HEK293 (cell line): ENCODE measurements at regions not wholly inside any gene's neighbourhood (a gene's known extent, or its start where the extent isn't known, plus 50 kb on each side); places are given as distances from the start of the nearest gene placed in this dataset.

ENCODE experiments used
- CTCF ChIA-PET: fragments of 350-600 bp; formaldehyde crosslinking; extraction: SDS; loops from one replicate; lab custom pipeline; 2021; ENCODE audit warnings: antibody characterized with exemption; lab: Yijun Ruan, JAX
- POLR2A ChIA-PET: fragments of 300-600 bp; formaldehyde crosslinking; extraction: SDS; loops from one replicate; lab custom pipeline; 2020; ENCODE audit warnings: antibody characterized with exemption, inconsistent platforms; lab: Yijun Ruan, JAX
- H3K27ac ChIP-seq: fragments of 200-500 bp; sonication (Bioruptor generic); 2 replicates; pipeline ENCODE4 v1.5.1; 2014; ENCODE audit warnings: low read depth, low read length, control low read depth, inconsistent platforms; ENCODE audit errors: extremely low read depth
- H3K36me3 ChIP-seq, 2 experiments: fragments of 200-500 bp in 1 of 2; sonication (Bioruptor generic) in 1 of 2; 1 replicate in 1 of 2; 2 replicates in 1 of 2; pipeline ENCODE4 v1.5.1; 2014 to 2017; ENCODE audit warnings: inconsistent platforms in 2 of 2, low read length in 2 of 2; ENCODE audit not compliant: control insufficient read depth in 2 of 2, insufficient read depth in 1 of 2
- H3K4me1 ChIP-seq: fragments of 200-500 bp; sonication (Bioruptor generic); 2 replicates; pipeline ENCODE4 v1.5.1; 2014; ENCODE audit warnings: mild to moderate bottlenecking, low read length, inconsistent platforms; ENCODE audit not compliant: control insufficient read depth, insufficient read depth
- H3K4me3 ChIP-seq: 2 replicates; pipeline ENCODE4 v1.5.1; 2011; ENCODE audit warnings: low read depth, mild to moderate bottlenecking, control low read depth, low read length, moderate library complexity
- H3K9me3 ChIP-seq: fragments of 200-500 bp; sonication (Bioruptor generic); 2 replicates; pipeline ENCODE4 v1.5.1; 2014; ENCODE audit warnings: low read depth, low read length, inconsistent platforms; ENCODE audit not compliant: control insufficient read depth, insufficient read depth
- BCL11B ChIP-seq: fragments of 450-650 bp; formaldehyde crosslinking; IDR thresholded peaks from 2 replicates; pipeline ENCODE4 v1.5.1; 2016; ENCODE audit warnings: low read depth, missing biosample characterization, missing genetic modification characterization
- GLIS2 ChIP-seq: fragments of 450-650 bp; formaldehyde crosslinking; IDR thresholded peaks from 2 replicates; pipeline ENCODE4 v1.5.1; 2016; ENCODE audit warnings: missing biosample characterization, missing genetic modification characterization
- KLF7 ChIP-seq: fragments of 450-650 bp; formaldehyde crosslinking; IDR thresholded peaks from 2 replicates; pipeline ENCODE4 v1.5.1; 2016; ENCODE audit warnings: missing biosample characterization, missing genetic modification characterization, borderline replicate concordance
- OVOL3 ChIP-seq: fragments of 450-650 bp; formaldehyde crosslinking; IDR thresholded peaks from 2 replicates; pipeline ENCODE4 v1.5.1; 2016; ENCODE audit warnings: missing biosample characterization, missing genetic modification characterization
- RBAK ChIP-seq: fragments of 450-650 bp; formaldehyde crosslinking; IDR thresholded peaks from 2 replicates; pipeline ENCODE4 v1.5.1; 2016; ENCODE audit warnings: missing biosample characterization, missing genetic modification characterization
- SP7 ChIP-seq: fragments of 450-650 bp; formaldehyde crosslinking; IDR thresholded peaks from 2 replicates; pipeline ENCODE4 v1.5.1; 2016; ENCODE audit warnings: missing biosample characterization, missing genetic modification characterization
- ZBTB1 ChIP-seq: fragments of 450-650 bp; formaldehyde crosslinking; IDR thresholded peaks from 2 replicates; pipeline ENCODE4 v1.5.1; 2016; ENCODE audit warnings: missing biosample characterization, missing genetic modification characterization
- ZNF138 ChIP-seq: fragments of 450-650 bp; formaldehyde crosslinking; IDR thresholded peaks from 2 replicates; pipeline ENCODE4 v1.5.1; 2016; ENCODE audit warnings: missing biosample characterization, missing genetic modification characterization, borderline replicate concordance
- ZNF211 ChIP-seq: fragments of 450-650 bp; formaldehyde crosslinking; IDR thresholded peaks from 2 replicates; pipeline ENCODE4 v1.5.1; 2016; ENCODE audit warnings: low read depth, missing biosample characterization, missing genetic modification characterization
- ZNF214 ChIP-seq: fragments of 450-650 bp; formaldehyde crosslinking; IDR thresholded peaks from 2 replicates; pipeline ENCODE4 v1.5.1; 2017; ENCODE audit warnings: missing biosample characterization, mild to moderate bottlenecking, missing genetic modification characterization, borderline replicate concordance
- ZNF223 ChIP-seq: fragments of 450-650 bp; formaldehyde crosslinking; IDR thresholded peaks from 2 replicates; pipeline ENCODE4 v1.5.1; 2016; ENCODE audit warnings: missing biosample characterization, missing genetic modification characterization
- ZNF24 ChIP-seq: fragments of 450-650 bp; formaldehyde crosslinking; IDR thresholded peaks from 2 replicates; pipeline ENCODE4 v1.5.1; 2016; ENCODE audit warnings: missing biosample characterization, missing genetic modification characterization
- ZNF37A ChIP-seq: fragments of 450-650 bp; IDR thresholded peaks from 2 replicates; pipeline ENCODE4 v1.5.1; 2018; ENCODE audit warnings: missing biosample characterization, missing genetic modification characterization
- ZNF423 ChIP-seq: fragments of 450-650 bp; formaldehyde crosslinking; IDR thresholded peaks from 2 replicates; pipeline ENCODE4 v1.5.1; 2016; ENCODE audit warnings: missing biosample characterization, missing genetic modification characterization
- ZNF501 ChIP-seq: fragments of 450-650 bp; formaldehyde crosslinking; IDR thresholded peaks from 2 replicates; pipeline ENCODE4 v1.5.1; 2016; ENCODE audit warnings: missing biosample characterization, missing genetic modification characterization
- ZNF510 ChIP-seq: fragments of 450-650 bp; formaldehyde crosslinking; IDR thresholded peaks from 2 replicates; pipeline ENCODE4 v1.5.1; 2018; ENCODE audit warnings: mild to moderate bottlenecking, missing genetic modification characterization, missing biosample characterization; ENCODE audit not compliant: insufficient replicate concordance
- ZNF529 ChIP-seq: fragments of 450-650 bp; formaldehyde crosslinking; IDR thresholded peaks from 2 replicates; pipeline ENCODE4 v1.5.1; 2017; ENCODE audit warnings: missing genetic modification characterization, missing biosample characterization; ENCODE audit not compliant: insufficient replicate concordance
- ZNF544 ChIP-seq: fragments of 450-650 bp; formaldehyde crosslinking; IDR thresholded peaks from 2 replicates; pipeline ENCODE4 v1.5.0; 2017; ENCODE audit warnings: missing biosample characterization, missing genetic modification characterization
- ZNF555 ChIP-seq: fragments of 450-650 bp; formaldehyde crosslinking; conservative IDR thresholded peaks from 2 replicates; pipeline ENCODE4 v1.5.1; 2017; ENCODE audit warnings: missing biosample characterization, mild to moderate bottlenecking, missing genetic modification characterization, inconsistent platforms
- ZNF585B ChIP-seq: fragments of 450-650 bp; formaldehyde crosslinking; IDR thresholded peaks from 2 replicates; pipeline ENCODE4 v1.5.1; 2016; ENCODE audit warnings: missing biosample characterization, missing genetic modification characterization
- ZNF600 ChIP-seq: fragments of 450-650 bp; formaldehyde crosslinking; IDR thresholded peaks from 2 replicates; pipeline ENCODE4 v1.5.1; 2016; ENCODE audit warnings: missing biosample characterization, missing genetic modification characterization
- ZNF621 ChIP-seq: fragments of 450-650 bp; formaldehyde crosslinking; IDR thresholded peaks from 2 replicates; pipeline ENCODE4 v1.5.1; 2017; ENCODE audit warnings: missing biosample characterization, missing genetic modification characterization
- ZNF707 ChIP-seq: fragments of 450-650 bp; formaldehyde crosslinking; IDR thresholded peaks from 2 replicates; pipeline ENCODE4 v1.5.1; 2016; ENCODE audit warnings: missing biosample characterization, missing genetic modification characterization
- ZNF777 ChIP-seq: fragments of 450-650 bp; formaldehyde crosslinking; IDR thresholded peaks from 2 replicates; pipeline ENCODE4 v1.5.1; 2017; ENCODE audit warnings: missing biosample characterization, missing genetic modification characterization, borderline replicate concordance
- ZNF837 ChIP-seq: fragments of 450-650 bp; formaldehyde crosslinking; IDR thresholded peaks from 2 replicates; pipeline ENCODE4 v1.5.1; 2016; ENCODE audit warnings: missing biosample characterization, missing genetic modification characterization
- TF ChIP-seq, protein P1 (sequence below): fragments of 450-650 bp; formaldehyde crosslinking; IDR thresholded peaks from 2 replicates; pipeline ENCODE4 v1.5.0; 2017; ENCODE audit warnings: missing biosample characterization, missing genetic modification characterization, borderline replicate concordance
- TF ChIP-seq, protein P2 (sequence below): fragments of 450-650 bp; formaldehyde crosslinking; IDR thresholded peaks from 2 replicates; pipeline ENCODE4 v1.5.1; 2016; ENCODE audit warnings: missing biosample characterization, missing genetic modification characterization
- TF ChIP-seq, protein P3 (sequence below): fragments of 450-650 bp; formaldehyde crosslinking; IDR thresholded peaks from 2 replicates; pipeline ENCODE4 v1.5.1; 2017; ENCODE audit warnings: missing biosample characterization, missing genetic modification characterization

DNA sequence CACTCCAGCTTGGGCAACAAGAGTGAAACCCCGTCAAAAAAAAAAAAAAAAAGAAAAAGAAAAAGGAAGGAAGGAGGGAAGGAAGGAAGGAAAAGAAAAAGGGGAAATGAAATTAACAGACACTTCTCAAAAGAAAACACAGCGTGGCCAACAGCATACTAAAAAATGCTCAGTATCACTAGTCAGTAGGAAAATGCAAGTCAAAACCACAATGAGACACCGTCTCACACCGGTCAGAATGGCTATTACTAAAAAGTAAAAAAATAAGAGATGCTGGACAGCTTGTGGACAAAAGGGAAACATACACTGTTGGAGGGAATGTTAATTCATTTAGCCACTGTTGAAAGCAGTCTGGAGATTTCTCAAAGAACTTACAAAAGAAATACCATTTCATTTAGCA is 369.5 kb upstream of the BRINP3 start:
- Histone ChIP-seq H3K36me3 (no peaks in the 10 kb centered on the region), H3K4me1 (no peaks in the 10 kb centered on the region), H3K9me3 (no peaks in the 10 kb centered on the region), H3K4me3 (no peak overlapping the region), H3K27ac (no peak overlapping the region)
- TF ChIP-seq ZNF837 (tag by site-specific recombination): no peak
- no peak for TF ChIP-seq ZNF544 (tag by site-specific recombination)
- TF ChIP-seq ZNF223 (tag by site-specific recombination): no peak
- TF ChIP-seq ZNF585B (tag by site-specific recombination): no peak
- TF ChIP-seq ZBTB1 (tag by site-specific recombination): no peak
- TF ChIP-seq BCL11B: no peak
- TF ChIP-seq, protein P1, sequence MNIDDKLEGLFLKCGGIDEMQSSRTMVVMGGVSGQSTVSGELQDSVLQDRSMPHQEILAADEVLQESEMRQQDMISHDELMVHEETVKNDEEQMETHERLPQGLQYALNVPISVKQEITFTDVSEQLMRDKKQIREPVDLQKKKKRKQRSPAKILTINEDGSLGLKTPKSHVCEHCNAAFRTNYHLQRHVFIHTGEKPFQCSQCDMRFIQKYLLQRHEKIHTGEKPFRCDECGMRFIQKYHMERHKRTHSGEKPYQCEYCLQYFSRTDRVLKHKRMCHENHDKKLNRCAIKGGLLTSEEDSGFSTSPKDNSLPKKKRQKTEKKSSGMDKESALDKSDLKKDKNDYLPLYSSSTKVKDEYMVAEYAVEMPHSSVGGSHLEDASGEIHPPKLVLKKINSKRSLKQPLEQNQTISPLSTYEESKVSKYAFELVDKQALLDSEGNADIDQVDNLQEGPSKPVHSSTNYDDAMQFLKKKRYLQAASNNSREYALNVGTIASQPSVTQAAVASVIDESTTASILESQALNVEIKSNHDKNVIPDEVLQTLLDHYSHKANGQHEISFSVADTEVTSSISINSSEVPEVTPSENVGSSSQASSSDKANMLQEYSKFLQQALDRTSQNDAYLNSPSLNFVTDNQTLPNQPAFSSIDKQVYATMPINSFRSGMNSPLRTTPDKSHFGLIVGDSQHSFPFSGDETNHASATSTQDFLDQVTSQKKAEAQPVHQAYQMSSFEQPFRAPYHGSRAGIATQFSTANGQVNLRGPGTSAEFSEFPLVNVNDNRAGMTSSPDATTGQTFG (tag by site-specific recombination): no peak
- TF ChIP-seq ZNF211 (tag by site-specific recombination): no peak
- no peak for TF ChIP-seq RBAK (tag by site-specific recombination)
- TF ChIP-seq, protein P2, sequence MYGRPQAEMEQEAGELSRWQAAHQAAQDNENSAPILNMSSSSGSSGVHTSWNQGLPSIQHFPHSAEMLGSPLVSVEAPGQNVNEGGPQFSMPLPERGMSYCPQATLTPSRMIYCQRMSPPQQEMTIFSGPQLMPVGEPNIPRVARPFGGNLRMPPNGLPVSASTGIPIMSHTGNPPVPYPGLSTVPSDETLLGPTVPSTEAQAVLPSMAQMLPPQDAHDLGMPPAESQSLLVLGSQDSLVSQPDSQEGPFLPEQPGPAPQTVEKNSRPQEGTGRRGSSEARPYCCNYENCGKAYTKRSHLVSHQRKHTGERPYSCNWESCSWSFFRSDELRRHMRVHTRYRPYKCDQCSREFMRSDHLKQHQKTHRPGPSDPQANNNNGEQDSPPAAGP (tag by site-specific recombination): no peak
- TF ChIP-seq ZNF214 (tag by site-specific recombination): no peak
- TF ChIP-seq ZNF555 (tag by site-specific recombination): no peak
- no peak for TF ChIP-seq ZNF501 (tag by site-specific recombination)
- TF ChIP-seq ZNF707 (tag by site-specific recombination): no peak
- ChIA-PET POLR2A (no interaction called here), CTCF (no interaction called here)

DNA sequence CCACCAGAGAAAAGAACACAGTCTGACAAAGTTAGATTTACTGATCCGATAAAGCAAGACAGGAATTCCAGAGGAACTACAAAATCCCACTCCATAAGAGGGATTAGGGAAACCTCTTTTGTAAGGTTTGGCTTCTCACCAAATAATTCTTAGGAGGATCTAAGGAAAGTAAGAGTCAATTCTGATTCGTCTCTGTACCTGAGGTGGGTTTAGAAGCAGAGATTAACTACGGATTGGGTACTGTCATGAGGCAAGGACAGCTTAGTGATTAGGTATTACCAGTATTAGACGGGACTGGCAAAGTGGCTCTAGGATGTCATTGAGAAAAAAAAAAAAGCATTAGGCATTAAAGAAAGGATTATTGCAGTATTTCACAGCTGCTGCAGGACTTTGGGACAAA is 371.7 kb upstream of the BRINP3 start:
- CTCF ChIA-PET: no interaction called here
- no peak for TF ChIP-seq OVOL3 (tag by site-specific recombination)
- TF ChIP-seq ZNF529 (tag by site-specific recombination): no peak
- TF ChIP-seq ZNF501 (tag by site-specific recombination): no peak
- TF ChIP-seq ZNF510 (tag by site-specific recombination): no peak
- no peak for TF ChIP-seq ZNF24 (tag by site-specific recombination)
- no peak for TF ChIP-seq ZNF37A (tag by site-specific recombination)
- TF ChIP-seq ZNF138 (tag by site-specific recombination): no peak
- TF ChIP-seq GLIS2 (tag by site-specific recombination): no peak
- Histone ChIP-seq H3K36me3 (no peaks in the 10 kb centered on the region), H3K4me1 (no peaks in the 10 kb centered on the region), H3K27ac (no peak overlapping the region), H3K9me3 (no peaks in the 10 kb centered on the region), H3K4me3 (no peak overlapping the region)
- POLR2A ChIA-PET: no interaction called here

DNA sequence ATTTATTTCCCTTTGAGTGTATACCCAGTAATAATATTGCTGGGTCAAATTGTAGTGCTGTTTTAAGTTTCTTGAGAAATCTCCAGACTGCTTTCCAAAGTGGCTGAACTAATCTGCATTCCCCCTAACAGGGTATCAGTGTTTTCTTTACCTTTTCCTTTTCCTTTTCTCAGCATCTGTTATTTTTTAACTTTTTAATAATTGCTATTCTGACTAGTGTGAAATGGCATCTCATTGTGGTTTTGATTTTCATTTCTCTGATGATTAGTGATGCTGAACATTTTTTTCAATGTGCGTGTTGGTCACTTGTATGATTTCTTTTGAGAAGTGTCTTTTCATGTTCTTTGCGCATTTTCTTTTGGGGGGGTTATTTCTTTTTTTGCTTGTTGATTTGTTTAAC is 374.9 kb upstream of the BRINP3 start:
- Histone ChIP-seq H3K9me3 (no peaks in the 10 kb centered on the region), H3K4me1 (no peaks in the 10 kb centered on the region), H3K36me3 (no peaks in the 10 kb centered on the region), H3K27ac (no peak overlapping the region), H3K4me3 (no peak overlapping the region)
- TF ChIP-seq KLF7 (tag by site-specific recombination): no peak
- TF ChIP-seq, protein P3, sequence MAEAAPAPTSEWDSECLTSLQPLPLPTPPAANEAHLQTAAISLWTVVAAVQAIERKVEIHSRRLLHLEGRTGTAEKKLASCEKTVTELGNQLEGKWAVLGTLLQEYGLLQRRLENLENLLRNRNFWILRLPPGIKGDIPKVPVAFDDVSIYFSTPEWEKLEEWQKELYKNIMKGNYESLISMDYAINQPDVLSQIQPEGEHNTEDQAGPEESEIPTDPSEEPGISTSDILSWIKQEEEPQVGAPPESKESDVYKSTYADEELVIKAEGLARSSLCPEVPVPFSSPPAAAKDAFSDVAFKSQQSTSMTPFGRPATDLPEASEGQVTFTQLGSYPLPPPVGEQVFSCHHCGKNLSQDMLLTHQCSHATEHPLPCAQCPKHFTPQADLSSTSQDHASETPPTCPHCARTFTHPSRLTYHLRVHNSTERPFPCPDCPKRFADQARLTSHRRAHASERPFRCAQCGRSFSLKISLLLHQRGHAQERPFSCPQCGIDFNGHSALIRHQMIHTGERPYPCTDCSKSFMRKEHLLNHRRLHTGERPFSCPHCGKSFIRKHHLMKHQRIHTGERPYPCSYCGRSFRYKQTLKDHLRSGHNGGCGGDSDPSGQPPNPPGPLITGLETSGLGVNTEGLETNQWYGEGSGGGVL (tag by site-specific recombination): no peak
- no peak for TF ChIP-seq ZNF777
- no peak for TF ChIP-seq ZNF621 (tag by site-specific recombination)
- TF ChIP-seq SP7 (tag by site-specific recombination): no peak
- TF ChIP-seq ZNF600 (tag by site-specific recombination): no peak
- no peak for TF ChIP-seq ZNF423
- CTCF ChIA-PET: no interaction called here
- POLR2A ChIA-PET: no interaction called here
